ENCODE measurements at regions not wholly inside any gene's neighbourhood (a gene's known extent, or its start where the extent isn't known, plus 50 kb on each side); places are given as distances from the start of the nearest gene placed in this dataset.

DNA sequence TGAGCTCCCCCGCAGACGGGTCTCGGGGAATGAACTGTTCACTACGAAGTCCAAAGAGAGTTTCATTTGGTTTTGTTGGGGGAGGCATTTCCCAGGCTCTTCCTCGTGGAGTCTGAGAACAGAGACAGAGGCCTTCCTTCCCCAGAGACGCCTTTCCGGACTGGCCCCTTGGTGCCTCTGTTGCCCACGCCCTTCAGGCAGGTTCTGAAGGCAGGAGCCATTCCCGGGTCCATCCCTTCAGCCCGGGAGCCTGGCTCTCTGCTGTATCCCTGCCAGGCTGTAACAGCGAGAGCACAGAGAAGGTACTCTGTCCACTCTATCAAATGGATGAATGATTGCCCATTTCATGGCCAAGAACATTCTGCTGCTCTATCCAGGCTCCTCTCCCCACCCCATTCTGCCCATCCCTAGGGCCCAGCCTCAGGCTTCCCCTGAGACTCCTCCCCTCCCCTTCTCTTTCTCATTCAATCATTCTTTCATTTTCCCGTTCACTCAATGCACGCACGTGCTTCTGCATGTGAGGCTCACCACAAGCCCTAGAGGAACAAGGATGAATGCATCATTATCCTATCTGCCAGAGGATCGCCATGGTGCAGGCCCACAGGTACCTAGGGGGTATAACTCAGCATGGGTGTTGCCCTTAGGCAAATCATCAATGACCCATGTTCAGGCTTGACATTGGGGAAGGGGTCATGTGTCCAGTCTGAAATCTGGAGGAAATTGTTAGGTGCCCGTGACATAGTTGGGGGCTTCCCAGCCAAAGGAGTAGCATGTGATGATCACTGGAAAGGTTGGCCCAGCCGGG lies 298.6 kb downstream of the ZNF536 start:
- FAIRE-seq (no peak), DNase-seq (ENCODE audit: low spot score) (no peak)

DNA sequence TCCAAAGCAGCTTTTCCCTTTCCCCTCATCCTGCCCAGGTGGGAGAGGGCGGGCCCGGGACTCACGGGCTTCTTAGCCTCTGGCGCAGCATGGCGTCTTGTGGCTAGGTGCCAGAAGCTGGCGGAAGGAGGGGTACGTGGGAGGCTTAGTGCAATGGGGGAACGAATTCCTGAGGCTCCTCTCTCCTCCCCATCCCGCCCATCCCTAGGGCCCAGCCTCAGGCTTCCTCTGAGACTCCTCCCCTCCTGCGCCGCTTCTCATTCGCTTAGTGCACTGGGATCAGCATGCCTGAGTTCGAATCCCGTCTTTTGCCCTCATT lies 297.8 kb downstream of the ZNF536 start:
- no peak for FAIRE-seq
- no peak for DNase-seq (ENCODE audit: low spot score)

DNA sequence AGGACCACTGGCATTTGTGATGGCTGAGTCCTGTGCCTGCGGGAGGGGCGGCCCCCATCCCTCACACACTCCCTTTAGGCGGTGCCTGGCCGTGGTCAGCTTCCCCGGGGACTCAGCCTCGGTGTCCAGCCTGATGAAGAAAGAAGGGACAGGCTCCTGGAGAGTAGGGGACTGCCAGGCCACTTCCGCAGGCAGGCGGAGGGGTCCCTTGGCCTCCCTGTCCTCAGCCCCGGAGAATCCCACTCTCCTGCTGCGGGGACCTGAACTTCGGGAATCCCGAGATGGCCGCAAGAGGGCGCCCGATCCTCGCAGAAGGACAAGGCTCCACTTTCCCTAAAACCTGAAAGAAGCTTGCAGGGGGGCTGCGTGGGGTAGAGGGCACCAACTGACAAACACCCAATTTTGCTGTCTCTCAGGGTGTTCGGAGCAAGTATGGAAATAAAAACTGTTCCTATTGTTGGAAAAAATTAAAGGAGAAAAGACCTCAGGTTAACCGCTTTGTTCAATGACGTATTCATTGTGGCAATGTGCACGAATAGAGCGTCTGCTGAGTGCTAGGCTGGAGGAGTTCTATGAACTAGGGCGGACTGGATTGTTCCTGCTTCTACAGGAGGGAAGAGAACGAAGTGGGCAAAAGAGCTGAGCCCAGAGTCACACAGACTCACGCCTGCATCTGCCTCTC lies 297.3 kb downstream of the ZNF536 start:
- no peak for FAIRE-seq
- no peak for DNase-seq (ENCODE audit: low spot score)

DNA sequence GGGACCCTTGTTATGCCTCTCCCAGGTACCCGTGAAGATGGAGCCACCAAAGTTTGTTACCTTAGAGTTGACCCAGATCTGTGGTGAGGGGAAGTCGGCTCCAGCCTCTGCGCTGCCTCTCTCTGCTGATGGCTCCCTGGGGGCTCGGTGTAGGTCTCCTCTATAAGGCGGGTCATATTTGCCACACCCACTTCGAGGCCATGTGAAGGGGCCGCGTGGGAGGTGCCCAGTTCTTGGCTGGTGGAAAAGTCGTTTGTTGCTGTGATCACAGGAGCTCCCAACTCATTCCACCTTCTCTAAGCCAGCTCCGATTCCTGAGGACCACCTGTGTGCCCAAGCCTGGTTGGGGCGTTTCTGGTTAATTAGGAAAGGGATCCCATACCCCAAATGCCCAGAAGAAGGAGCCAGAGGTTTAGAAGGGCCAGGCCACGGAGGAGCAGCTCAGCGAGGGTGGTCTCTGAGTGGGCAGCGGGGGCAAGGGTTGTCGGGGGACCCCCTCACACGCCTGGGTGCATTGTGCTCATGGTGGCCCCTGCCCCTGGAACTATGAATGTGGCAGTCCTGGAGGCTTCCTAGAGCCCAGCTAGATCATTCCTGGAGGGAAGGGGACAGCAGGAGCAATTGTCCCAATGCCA lies 296.5 kb downstream of the ZNF536 start:
- no peak for FAIRE-seq
- no peak for DNase-seq (ENCODE audit: low spot score)

DNA sequence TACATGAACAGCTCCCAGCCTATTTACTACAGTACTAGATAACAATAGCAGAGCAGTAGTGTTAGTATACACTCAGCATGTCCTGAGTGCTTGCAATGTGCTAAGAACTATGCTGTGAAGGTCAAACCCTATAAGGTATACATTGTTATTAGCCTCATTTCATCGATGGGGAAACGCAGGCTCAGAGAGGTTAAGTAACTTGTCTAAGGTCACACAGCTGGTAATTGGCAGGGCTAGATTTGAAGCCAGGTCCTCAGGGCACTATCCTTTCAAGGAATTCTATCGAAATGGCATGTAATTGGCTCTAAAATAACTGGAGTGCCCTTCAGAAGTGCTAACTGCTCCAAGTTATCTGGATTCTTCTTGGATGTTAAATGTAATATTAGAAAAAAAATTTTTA lies 295.6 kb downstream of the ZNF536 start:
- DNase-seq (ENCODE audit: low spot score) (no peak), FAIRE-seq (no peak)

DNA sequence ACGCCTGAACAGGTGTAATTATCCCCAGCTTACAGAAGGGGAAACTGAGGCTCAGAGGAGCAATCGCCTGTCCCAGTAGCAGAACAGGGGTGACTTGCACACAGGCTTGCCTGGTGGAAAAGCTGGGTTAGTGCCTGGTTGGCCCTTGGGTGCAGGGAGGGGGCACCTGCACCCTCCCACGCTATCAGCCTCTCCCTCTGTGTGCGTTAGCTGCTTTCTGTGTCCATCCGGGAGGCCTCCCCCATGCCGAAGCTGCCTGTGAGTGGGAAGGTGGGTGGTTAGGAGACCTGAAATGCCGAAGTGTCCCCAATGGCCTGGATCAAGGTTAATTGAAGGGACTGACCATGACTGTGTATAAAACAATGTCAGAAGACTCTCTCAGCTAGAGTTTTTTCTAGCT lies 295.0 kb downstream of the ZNF536 start:
- FAIRE-seq: no peak

DNA sequence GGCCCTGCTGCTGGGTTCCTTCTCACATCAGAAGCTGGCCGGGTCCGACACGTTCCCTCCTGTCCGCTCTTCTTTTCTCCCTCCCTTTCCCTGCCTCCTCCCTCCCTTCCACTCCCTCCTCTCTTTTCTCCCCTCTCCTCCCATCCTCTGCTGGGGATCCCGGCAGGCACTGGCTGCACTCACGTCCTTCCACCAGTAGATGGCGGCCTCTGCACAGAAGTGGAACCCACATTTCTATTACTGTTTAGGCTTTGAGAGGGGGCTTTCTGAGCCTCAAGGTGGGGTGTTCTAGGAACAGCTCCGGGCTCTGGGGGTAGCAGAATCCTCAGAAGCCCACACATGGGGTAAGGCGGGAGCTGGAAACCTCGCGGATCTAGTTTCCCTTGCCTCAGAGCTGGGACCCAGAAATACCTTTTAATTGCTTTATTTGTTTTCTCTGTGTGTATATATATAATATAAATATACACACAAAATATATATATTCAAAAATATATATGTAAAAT lies 294.2 kb downstream of the ZNF536 start:
- no peak for FAIRE-seq
- DNase-seq (ENCODE audit: low spot score): no peak

More for the DNA sequence above, 295.0 kb downstream of the ZNF536 start:
- DNase-seq (ENCODE audit: low spot score): no peak

DNA sequence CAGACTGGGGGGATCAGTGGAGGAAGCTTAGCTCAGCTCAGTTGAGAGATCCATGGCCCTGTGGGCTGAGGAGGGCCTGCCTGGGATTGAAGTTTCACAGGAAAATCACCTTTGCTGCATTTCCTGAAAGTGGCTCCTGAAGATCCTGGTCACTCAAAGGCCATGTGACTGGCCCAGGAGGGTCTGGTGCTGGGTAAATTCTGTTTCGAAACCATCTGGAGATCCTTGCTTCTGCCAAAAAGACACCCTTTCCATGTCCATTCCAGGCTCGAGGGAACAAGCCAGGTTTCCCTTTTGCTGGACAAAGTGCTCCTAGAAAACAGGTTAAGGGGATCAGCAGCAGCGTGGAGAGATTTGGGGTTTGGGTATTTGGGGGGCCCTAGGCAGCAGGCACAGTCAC lies 293.3 kb downstream of the ZNF536 start:
- DNase-seq (ENCODE audit: low spot score): no peak
- no peak for FAIRE-seq

DNA sequence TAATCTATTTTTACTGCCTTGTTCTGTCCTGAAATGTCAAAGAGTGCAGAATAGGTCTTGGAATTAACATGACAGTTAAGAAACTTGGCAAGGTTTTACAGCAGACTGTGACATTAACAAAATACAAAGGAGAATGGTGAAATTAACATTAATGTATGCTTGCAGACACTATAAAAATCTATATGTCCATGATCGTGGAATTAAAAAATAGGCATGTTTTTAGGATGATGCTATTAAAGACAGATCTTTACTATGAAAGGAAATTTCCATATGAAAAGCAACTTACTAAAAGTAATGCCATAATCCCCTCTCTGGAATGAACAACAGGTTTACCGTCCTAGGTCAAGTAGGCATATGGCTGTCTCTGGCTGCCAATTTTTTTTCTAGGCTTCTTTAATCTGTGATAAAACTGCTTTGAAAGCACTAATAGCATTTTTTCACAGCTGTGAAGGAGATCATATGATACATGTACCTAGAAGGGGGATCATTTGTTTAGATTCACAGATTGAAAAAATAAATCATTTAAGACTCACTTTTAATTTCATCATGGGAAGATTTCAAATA lies 291.5 kb downstream of the ZNF536 start:
- FAIRE-seq: no peak

DNA sequence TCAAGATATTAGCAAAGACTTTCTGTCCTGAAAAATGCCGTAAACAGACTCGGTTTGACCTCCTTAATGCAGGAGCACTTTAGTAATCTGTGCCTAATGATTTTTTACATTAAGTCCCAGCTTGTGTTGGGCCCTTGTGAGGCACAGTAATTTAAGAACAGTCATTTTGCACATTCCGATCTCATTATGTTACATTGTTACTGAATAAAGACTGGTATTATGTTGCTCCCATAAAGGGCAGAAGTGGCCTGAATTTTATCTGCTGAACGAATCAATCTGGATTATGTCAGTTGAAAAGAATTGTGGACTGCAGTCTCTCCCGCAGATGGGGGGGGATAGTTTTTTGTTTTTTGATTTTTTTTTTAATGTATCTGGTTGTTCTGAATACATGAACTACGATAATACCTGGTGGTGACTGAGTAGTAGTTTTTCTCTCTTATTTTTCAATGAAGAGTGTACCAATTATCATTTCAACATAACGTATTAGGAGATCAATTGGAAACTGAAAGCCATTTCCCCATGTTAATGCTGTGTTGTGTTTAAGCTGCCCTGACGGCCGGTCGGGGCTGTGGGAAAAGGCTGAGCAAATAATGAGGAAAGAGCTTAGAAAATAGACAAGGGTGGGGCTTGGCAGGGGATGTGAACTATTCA lies 290.2 kb downstream of the ZNF536 start:
- FAIRE-seq (no peak), DNase-seq (ENCODE audit: low spot score) (no peak)

More for the DNA sequence above, 291.5 kb downstream of the ZNF536 start:
- DNase-seq (ENCODE audit: low spot score): no peak

DNA sequence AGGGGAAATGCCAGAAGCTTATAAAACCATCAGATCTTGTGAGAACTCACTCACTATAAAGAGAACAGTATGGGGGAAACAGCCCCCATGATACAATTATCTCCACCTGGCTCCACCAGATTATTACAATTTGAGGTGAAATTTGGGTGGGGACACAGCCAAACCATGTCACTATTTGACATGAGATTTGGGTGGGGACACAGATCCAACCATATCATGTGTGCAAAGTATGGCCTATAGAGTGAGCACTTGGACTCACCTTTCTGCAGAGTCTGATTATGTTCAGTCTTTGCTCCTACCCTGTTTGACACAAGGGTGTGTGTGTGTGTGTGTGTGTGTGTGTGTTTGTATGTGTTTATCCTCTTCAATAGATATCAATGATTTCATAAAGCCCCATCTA lies 287.5 kb downstream of the ZNF536 start:
- DNase-seq (ENCODE audit: low spot score): no peak
- FAIRE-seq: no peak

DNA sequence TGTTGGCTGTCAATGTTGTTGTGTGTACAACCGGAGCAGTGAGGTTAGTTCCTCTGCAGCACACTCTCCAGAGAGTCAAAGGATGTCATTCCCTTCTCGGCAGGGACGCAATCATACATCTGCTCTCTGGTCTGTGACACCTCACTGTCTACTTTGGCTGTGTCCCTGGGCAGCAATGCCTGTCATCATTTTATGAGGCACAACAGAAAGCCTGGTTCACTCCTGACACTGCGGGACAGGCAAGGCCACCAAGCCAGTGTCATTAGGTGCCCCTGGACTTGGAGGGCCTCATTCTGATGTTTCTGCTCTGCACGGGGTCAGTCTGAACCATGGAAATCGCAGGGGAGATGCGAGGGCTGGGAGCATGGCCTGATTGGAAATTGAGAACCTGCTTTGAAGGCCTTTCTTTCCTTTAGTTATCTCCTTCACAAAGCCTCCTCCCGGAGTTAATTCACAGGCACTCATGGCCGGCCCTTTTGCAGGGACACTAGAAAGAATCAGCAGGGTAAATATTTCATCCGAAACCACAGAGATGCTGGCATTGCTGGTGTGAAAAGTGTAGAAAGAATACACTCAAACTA lies 284.4 kb downstream of the ZNF536 start:
- FAIRE-seq: no peak
- DNase-seq (ENCODE audit: low spot score): no peak

DNA sequence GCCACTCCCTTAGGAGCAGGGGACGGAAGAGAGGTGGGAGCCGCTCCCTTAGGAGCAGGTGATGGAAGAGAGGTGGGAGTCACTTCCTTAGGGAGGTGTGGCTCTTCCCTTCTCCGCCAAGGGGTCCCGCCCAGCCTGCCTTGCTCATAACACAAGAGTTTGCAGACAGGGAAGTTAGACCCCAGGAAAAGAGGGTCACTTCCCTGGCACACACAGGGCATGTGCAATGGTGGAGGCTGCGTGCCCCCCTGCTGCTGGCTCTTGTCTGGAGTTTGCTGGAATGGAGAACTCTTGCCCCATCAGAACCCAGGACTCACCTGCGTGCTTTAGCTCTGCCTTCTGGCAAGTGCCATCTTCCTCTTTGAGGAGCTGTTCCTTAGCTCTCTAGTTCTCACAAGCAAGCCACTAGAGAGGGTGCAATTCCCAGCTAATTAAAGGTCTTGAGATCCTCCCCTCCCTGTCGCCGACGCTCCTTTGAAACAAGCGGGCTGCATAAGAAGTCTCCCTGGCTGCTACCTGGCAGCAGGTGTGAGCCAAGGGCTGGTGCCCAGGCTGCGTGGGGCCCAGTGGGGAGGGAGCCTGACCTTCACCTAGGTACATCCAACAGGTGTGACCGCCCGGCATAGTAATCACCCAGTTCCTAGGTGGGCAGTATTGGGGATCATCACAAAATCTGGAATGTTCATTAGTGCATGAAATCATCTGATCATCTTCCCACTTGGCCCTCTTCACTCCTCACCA lies 281.6 kb downstream of the ZNF536 start:
- DNase-seq (ENCODE audit: low spot score) (no peak), FAIRE-seq (no peak)

DNA sequence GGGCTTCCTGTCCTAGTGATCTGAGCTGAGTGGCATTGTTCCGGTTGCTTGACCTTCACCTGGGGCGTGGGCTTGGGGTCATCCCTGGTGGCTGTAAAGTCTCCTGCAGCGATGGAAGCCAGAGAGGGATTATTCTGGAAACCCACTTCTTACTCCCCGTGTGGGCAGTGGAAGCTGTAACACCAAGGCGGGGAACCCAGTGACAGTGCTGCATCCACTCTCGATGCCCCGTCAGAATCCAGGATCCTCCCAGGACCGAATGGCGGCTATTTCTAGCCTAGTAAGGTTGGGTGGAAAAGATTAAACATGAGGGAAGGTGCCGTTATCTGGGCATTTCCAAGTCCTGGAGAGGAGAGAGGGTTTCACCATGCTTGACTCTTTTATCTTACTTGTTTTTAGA lies 280.6 kb downstream of the ZNF536 start:
- DNase-seq (ENCODE audit: low spot score): no peak
- FAIRE-seq: no peak

DNA sequence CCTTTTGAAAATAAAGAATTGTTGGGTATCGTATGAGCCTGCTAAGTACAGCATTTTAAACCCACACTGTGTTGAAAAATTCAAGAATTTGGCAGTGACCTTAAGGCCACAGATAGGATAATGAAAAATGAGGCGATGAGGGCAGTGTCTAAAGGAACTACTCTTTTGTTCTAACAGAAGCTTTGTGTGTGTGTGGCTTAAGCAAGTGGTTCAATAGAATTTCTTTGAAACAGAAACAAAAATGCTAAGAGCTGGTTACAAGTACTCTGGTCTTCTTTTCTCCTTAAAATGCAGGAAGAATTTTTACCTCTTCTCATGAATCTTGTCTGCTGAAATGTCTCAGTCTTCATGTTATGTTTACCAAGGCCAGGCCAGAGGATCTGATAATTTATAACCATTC lies 279.5 kb downstream of the ZNF536 start:
- FAIRE-seq (no peak), DNase-seq (ENCODE audit: low spot score) (no peak)

DNA sequence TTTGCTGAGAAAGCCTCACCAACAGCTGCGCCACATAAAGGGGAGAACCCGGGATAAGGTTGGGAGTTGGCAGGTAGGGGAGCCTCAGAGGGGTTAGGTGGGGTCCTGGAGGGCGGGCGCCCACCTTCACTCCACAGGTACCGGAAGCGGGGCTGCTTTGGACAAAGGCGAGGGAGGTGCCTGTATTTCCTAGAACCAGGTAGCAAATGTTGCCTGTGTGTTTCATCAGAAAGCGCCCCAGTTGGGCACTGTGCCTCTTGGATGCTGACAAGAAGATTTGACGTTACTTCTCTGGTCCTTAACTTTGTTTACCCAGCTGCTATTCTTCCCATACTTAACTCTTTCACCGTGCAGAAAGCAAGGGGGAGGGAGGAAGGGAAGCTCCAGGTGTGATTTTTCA lies 278.9 kb downstream of the ZNF536 start:
- DNase-seq (ENCODE audit: low spot score): no peak
- no peak for FAIRE-seq

DNA sequence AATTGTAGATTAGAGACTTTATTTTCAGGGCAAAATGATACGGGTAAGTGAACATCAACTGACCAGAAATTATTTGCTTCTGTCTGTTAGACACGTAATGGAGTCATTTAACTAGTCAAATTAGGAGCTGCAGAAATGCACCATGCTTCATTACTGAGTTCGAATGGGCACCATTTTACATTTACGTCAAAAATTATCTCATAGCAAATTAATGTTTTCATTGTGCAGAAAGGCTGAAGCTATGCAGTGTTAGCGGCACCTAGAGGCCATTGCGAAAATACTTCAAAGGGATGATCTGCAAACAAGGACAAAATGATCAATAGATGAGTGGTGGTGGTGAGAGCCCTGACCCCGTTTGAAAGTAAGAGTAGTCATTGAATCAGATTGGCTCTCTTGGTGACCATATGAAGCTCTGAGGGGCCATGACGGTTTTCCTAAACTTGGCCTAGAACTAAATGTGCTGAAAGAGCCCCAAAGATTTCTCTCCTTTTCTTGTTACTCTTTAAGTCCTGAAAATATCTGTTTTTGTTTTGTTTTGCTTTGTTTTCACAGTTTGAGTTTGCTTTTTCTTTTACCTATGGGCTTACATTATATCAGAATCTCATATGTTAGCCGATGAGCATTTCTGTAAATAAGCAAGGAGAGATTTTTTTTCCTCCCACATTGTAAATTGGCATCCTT lies 277.9 kb downstream of the ZNF536 start:
- no peak for FAIRE-seq
- DNase-seq (ENCODE audit: low spot score): no peak

DNA sequence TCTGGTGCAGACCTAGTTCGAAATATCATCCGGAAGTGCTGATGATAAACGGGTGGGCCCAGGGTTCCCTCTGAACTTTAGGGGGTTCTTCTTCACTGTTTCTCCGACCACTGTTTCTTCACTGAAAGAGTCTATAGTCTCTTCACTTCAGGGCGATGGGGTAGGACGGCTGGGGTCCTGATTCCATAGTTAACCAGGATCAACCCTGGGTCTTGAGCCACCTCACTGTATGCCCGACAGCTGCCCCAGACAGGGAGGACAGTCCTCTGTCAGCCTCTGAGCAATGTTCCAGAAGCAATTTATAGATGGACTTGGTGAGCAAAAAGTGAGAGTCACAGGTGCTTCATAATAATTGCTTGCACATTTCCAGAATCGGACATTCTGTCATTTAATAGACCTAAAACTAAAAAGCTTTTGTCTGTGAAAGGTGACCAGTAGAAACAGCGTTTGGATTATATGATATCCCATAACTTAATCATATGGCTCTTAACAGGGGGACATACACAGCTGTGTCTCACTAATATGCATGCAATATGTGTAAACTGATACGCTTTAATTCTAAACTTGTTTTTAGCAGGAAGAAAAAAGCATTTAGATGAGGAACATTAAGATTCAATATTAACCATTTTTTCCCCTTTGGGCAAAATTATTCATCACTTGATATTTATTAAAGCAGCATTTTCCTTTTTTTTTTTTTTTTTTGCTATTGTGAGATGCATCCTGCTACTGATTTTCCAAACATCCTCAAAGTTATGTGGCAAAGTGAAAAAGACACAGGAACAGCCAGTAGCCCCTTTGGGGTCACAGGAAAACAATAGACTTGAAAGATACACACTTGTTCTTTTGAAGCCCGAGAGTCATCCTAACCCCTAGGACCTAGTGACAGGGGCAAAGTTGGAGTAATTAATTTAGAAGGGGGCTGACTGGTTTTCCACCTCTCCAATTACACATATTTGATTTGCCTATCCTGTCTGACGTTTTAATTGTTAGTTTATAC lies 277.0 kb downstream of the ZNF536 start:
- no peak for FAIRE-seq
- no peak for DNase-seq (ENCODE audit: low spot score)

All from RCC 7860 (cell line).